GM21576 (cell line): ENCODE measurements at regions not wholly inside any gene's neighbourhood (a gene's known extent, or its start where the extent isn't known, plus 50 kb on each side); places are given as distances from the start of the nearest gene placed in this dataset.

ENCODE experiments used
- ATAC-seq: cut with Tn5 transposase; IDR thresholded peaks from one replicate; pipeline ENCODE4 v1.9.1; 2021; ENCODE audit warnings: mild to moderate bottlenecking, moderate library complexity; ENCODE audit not compliant: unreplicated experiment

GRCh38 chr20:51163996-51164600 lies 141.2 kb upstream of the KCNG1 start:
- ATAC-seq = no peak

DNA sequence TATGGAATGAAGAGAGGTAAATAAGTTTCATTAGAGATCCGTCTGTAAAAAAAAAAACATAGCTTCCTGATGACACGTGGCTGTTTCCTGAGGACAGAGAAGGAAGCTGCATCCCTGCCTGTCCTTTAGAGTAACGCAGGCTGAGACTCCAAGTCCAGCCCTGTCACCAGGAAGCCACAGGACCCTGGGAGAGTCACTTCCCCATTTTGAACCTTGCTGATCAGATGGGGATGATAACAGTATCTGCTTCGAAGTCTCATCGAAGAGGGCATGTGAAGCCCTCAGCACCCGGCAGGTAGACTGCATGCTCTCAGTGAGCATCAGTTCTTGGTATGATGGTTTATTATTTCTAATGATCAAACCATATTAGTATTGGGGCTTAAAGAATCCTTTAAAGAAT lies 139.1 kb upstream of the KCNG1 start:
- ATAC-seq = no peak

DNA sequence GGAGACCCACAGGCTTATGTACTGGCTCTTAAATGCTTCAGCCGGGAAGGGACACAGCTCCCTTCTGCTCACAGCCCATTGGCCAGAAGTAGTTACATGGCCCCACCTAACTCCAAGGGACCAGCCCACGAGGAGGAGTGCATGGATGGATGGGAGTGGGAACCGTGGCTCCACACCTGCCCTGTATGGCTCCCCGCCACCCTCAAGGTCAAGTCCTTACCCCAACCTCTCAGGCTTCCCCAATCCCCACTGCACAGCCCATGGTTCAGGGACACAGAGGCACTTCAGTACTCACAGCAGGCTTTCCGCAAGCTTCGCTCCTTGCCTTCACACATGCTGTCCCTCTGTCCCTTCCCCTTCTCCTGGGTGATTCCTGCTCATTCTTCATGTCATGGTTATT lies 137.9 kb upstream of the KCNG1 start:
- ATAC-seq = no peak

DNA sequence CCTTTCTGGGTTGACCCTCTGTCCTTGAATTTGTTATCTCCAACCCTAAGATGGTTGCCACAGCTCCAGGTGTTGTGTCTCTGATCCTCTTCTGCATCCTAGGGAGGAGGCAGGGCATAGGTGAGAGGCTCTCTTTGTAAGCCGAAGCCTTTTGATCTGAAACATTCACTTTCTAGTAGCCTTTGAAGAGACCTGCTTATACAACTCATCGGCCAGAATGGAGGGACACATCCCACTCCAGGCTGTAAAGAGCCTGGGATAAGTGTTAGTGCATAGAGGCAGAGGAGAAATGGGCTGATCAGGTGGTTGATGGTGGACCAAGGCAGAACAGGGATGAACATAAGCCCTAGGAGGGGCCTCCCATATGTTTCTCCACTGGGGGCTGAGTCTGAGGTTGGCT lies 137.1 kb upstream of the KCNG1 start:
- ATAC-seq = no peak

GRCh38 chr20:51159303-51159702 lies 136.4 kb upstream of the KCNG1 start:
- ATAC-seq = no peak

DNA sequence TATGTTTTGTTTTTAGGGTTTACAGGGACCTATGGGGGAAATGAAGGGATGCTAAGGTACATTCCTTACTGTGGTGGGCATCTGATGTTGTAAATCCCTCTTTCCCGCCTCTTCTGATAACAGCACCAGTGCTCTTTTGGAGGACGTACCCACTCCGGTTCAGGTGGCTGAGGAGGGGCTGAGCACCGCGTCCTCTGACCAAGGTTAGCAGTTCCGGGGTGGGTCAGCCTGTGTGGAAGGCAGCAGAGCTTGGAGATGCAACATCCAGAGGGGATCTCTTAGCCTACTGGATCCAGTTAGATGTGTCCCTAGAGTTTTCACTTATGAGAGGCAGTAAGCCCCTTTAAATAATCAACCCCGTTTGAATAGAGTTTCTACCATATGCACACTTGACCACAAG lies 135.3 kb upstream of the KCNG1 start:
- no peak for ATAC-seq

GRCh38 chr20:51156041-51156982 lies 133.4 kb upstream of the KCNG1 start:
- ATAC-seq = no peak

- no peak for ATAC-seq
Measured at GRCh38 chr20:51154708-51155690, 132.1 kb upstream of the KCNG1 start.

DNA sequence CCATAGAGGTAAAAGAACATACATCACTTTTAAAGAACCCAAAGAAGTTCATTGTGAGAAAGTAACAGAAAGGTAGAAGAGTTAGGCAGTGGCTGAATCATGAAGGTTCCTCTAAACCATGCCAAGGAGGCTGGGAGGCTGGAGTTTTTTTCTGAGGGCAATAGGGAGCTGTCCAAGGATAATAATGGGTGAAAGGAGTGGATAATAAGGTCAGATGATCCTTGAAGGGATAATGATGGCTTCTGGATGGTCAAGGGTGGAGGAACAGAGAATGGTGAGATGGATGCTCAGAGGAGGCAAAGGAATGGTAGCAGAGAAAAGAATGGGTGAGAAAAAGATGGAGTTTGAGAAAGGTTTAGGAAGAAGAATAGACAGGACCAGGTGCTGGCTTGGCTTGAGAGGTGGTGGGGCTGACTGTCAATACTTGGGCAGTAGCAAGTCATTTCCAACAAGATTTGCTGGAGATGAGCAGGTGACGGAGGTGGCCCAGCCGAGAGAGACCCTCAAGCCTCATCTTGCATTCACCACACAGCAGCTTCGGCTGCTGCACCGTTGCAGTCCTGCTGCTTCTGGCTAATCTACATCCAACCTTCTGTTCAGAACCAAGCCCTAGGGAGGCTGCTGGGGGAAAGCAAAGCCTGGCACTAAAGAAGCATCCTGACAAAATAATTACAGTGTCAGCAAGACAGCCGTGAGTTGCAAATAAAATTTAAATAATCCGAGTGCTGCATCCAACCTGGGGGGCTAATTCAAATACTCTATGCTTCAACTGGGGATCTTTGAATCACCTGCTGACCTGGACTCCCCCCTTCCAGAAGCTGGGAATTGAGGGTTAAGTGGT lies 131.2 kb upstream of the KCNG1 start:
- no peak for ATAC-seq

DNA sequence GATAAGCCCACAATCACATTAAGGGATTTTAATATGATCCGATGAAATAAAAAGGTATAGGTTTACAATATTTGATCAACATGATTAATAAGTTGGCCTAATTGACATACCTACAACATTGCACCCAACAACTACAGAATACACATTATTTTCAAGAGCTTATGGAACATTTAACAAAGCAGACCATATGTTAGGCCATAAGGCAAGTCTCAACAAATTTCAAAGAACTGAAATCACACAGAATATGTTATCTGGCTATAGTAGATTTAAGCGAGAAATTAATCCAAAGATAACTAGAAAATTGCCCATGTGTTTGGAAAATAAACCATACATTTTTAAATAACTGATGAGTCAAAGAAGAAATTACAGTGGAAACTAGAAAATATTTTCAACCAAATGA lies 126.0 kb upstream of the KCNG1 start:
- no peak for ATAC-seq

DNA sequence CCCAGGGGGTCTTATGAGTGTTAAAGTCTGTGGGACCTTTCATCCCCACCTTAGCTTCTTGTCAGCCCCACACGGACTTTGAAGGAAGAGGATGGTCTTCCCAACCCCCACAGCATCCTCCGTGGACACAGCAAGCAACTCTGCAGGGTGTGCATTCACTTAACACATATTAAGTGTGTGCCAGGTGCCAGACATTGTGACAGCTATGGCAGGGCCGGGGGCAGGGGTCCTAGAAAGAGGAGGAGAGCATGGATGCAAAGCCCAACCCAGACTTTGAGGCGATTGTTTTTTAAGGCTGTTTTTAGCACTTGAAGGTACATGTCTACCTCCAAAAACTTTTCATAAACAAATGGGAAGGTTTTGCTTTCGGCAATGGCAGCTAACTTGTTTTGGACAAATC lies 121.6 kb upstream of the KCNG1 start:
- ATAC-seq = no peak

DNA sequence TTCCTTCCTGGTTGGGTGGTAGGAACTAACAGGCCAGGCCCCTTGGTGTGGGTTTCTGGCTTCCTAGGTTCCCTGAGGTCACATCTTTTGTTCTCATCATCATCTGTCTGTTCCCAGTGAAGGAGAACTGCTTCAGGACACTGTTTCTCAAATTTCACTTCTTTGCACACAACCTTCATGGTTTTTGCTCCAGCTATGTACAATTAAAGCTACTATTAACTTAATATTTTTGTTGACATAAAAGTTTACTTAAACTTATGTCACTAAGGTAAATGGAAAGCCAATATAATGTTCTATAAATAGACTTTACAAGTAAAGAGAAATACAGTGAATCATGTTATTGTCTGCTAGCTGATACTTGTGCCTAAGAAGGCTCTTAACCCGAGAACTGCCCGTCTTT lies 120.7 kb upstream of the KCNG1 start:
- no peak for ATAC-seq

- ATAC-seq = no peak
Measured at GRCh38 chr20:51142448-51142847, 119.5 kb upstream of the KCNG1 start.

DNA sequence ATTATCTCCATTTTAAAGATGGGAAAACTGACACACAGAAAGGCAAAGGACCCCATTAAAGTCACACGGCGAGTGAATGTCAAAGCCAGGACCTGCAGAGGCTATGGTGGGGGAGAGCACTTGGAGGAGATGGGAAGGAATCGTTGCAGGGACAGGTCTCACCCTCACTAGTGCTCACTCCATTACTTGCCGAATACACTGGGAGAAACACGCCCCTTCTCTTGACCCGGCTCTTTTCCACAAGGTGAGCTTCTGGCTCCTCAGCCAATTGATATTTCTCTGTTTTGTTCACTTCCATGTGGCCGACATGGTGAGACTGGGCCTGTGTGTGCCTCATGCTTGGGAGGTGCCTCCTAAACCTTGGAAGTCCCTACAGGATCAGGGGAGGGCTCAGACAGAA lies 117.8 kb upstream of the KCNG1 start:
- no peak for ATAC-seq

DNA sequence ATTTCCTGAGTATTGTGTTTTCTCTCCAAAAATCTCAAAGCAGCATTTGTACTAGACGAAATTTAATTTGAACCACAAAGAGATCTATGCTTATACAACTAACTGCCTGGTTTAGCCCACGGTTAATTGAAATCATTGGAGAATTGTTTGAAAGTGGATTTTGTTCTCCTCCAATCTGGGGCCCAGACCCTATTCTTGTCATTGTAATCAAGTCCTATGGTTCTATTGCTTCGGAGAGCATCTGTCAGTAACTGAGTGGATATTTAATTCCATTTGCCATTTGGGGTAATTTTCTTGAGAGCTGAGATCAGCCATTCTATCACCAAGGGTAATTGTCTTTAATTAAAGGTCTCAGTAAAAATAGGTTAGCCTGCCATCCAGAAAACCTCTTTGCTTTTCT lies 117.0 kb upstream of the KCNG1 start:
- no peak for ATAC-seq

DNA sequence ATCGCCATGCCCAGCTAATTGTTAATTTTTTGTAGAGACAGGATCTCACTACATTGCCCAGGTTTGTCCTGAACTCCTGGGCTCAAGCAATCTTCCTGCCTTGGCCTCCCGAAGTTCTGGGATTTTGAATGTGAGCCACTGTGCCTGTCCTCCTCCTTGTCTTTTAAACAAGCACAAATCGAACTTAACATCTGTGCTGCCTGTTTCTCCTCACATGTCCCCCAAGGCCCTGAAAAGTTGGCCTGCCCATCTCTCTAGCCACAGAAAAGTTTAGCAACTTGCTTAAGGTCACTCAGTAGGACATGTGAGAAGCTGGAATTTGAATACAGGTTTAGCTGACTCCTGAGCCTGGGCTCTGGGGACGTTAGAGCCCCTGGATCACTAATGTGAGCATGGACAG lies 115.7 kb upstream of the KCNG1 start:
- ATAC-seq = no peak

GRCh38 chr20:51137461-51137860 lies 114.6 kb upstream of the KCNG1 start:
- ATAC-seq = no peak

DNA sequence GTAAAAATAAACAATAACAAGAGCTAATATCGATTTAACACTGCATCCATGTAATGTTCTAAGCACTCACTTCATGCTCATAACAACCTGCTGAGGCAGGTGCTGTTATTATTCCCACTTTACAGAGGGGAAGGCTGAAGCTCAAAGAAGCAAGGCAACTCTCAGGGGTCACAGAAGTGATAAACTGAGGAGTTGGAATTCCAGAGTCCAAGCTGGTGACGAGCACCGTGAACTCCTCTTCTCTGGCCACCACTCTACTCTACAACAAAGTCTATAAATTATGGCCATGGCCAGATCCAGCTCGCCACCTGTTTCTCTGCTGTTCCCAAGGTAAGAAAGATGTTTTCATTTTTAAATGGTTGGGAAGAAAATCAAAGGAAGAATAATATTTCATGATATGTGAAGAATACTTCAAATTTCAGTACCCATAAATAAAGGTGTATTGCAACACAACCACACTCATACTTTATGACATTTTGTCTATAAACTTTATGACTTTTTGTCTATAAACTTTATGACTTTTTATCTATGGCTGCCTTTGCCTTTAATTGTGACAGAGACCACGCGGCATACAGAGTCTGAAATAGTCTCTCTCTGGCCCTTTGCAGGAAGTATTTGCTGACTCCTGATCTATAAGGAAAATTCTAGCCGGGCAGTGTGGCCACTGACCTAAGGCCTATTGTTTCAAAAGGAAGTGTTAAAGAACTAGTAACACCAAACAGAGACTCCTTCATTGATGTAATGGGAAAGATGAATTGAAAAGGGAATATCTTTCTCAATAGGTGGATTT lies 113.2 kb upstream of the KCNG1 start:
- ATAC-seq = no peak

DNA sequence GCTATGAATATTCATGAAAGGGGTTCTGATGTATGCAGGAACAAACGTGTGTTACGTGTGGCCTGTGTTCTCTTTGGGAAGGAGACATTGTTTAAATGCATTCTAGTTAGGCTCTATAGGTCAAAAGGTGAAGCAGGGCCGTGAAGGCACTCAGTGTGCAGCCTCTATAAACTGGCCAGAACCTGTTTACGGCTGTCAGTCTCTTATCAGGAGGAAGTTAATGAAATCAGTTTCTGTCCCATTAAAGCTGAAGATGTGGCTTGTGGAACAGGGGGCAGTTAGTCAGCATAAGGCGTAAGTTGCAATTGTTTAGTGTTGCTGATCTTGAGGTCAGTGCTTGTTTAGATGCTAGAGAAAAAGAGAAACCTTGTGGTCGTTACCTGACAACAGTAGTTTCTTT lies 111.5 kb upstream of the KCNG1 start:
- ATAC-seq = no peak

- no peak for ATAC-seq
Measured at GRCh38 chr20:51132279-51132678, 109.4 kb upstream of the KCNG1 start.
